Skeletal muscle tissue (tissue), 3 donors: ENCODE measurements at regions not wholly inside any gene's neighbourhood (a gene's known extent, or its start where the extent isn't known, plus 50 kb on each side); places are given as distances from the start of the nearest gene placed in this dataset.

Source experiments
- H3K27ac ChIP-seq: one replicate; pipeline ENCODE4 v1.7.0; 2013; ENCODE audit warnings: mild to moderate bottlenecking, low read depth, low read length, inconsistent platforms
- H3K27me3 ChIP-seq, 3 donors: one replicate each; pipeline ENCODE4 v1.7.0; 2013; ENCODE audit warnings: low read length in 3 of 3; ENCODE audit not compliant: control insufficient read depth in 3 of 3, insufficient read depth in 3 of 3
- H3K36me3 ChIP-seq, 3 donors: one replicate each; pipeline ENCODE4 v1.7.0; 2013; ENCODE audit warnings: low read length in 3 of 3; ENCODE audit not compliant: control insufficient read depth in 3 of 3, insufficient read depth in 3 of 3
- H3K4me1 ChIP-seq, 3 donors: one replicate each; pipeline ENCODE4 v1.7.0; 2013; ENCODE audit warnings: low read length in 3 of 3, mild to moderate bottlenecking in 3 of 3; ENCODE audit not compliant: control insufficient read depth in 3 of 3, insufficient read depth in 3 of 3
- H3K4me3 ChIP-seq, 3 donors: one replicate each; pipeline ENCODE4 v1.7.0; 2013; ENCODE audit warnings: low read length in 3 of 3
- H3K9ac ChIP-seq, 3 donors: one replicate each; pipeline ENCODE4 v1.7.0; 2013; ENCODE audit warnings: low read length in 3 of 3, mild to moderate bottlenecking in 3 of 3, moderate library complexity in 2 of 3, low read depth in 1 of 3
- H3K9me3 ChIP-seq, 3 donors: one replicate each; pipeline ENCODE4 v1.7.0; 2013; ENCODE audit warnings: low read length in 3 of 3; ENCODE audit not compliant: control insufficient read depth in 3 of 3
- donor health status: Osteomylitis.

- Histone ChIP-seq H3K9ac (no peak overlapping the region), H3K27me3 (no peaks in the 10 kb centered on the region), H3K36me3 (no peaks in the 10 kb centered on the region), H3K4me3 (no peak overlapping the region), H3K4me1 (no peaks in the 10 kb centered on the region), H3K9me3 (peaks cover 6 to 8% (median 7%) of the 10 kb centered on the region in 3 donors), H3K27ac (no peak overlapping the region)
Observed at GRCh38 chr1:209497729-209498128, 85.8 kb upstream of the CAMK1G start.

DNA sequence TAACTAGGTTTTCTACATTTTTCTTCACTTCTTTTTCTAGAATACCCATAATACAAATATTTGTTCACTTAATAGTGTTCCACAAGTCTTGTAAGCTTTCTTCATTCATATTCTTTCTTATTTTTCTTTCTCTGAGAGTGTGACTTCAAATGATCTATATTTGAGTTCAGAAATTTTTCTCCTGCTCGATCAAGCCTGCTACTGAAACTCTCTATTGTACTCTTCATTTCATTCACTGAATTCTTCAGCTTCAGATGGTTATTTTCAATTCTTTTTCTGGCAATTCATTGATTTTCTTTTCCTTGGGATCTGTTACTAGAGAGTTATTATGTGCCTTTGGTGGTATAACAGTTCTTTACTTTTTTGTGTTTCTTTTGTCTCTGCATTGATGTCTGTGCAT, 82.5 kb upstream of the CAMK1G start:
- Histone ChIP-seq H3K27me3 (peaks cover 0 to 3% (median 0%) of the 10 kb centered on the region in 3 donors), H3K9ac (no peak overlapping the region), H3K4me3 (no peak overlapping the region), H3K4me1 (no peaks in the 10 kb centered on the region), H3K36me3 (no peaks in the 10 kb centered on the region), H3K27ac (no peak overlapping the region), H3K9me3 (peaks cover 6 to 8% (median 7%) of the 10 kb centered on the region in 3 donors)

DNA sequence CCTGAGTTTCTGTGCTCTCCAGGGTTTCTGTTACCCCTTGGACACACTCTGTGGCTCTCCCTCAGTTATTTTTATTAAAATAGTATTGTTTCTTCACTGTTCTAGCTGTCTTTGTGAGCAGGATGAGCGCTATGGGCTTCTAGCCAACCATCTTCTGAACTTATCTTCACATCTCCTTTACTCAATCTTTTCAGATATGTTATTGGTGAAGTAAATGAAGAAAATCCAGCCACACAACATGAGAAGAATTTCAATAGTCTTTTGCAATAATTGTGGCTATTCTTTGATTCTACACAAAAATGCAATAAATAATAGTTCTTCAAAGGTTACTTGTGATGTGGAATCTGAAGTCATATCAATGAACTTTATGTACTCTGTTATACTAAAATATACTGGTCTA, 80.3 kb upstream of the CAMK1G start:
- H3K9me3 ChIP-seq = peaks cover 6 to 8% (median 7%) of the 10 kb centered on the region in 3 donors
- H3K4me1 ChIP-seq = no peaks in the 10 kb centered on the region
- no peaks in the 10 kb centered on the region for H3K36me3 ChIP-seq
- H3K27me3 ChIP-seq = peaks cover 0 to 3% (median 0%) of the 10 kb centered on the region in 3 donors
- H3K27ac ChIP-seq = no peak overlapping the region
- H3K9ac ChIP-seq = no peak overlapping the region
- no peak overlapping the region for H3K4me3 ChIP-seq

GRCh38 chr1:209504571-209504970, 78.9 kb upstream of the CAMK1G start:
- Histone ChIP-seq H3K27ac (no peak overlapping the region), H3K4me3 (no peak overlapping the region), H3K36me3 (no peaks in the 10 kb centered on the region), H3K9me3 (peaks cover 6 to 8% (median 7%) of the 10 kb centered on the region in 3 donors), H3K27me3 (peaks cover 0 to 3% (median 0%) of the 10 kb centered on the region in 3 donors), H3K4me1 (no peaks in the 10 kb centered on the region), H3K9ac (no peak overlapping the region)

DNA sequence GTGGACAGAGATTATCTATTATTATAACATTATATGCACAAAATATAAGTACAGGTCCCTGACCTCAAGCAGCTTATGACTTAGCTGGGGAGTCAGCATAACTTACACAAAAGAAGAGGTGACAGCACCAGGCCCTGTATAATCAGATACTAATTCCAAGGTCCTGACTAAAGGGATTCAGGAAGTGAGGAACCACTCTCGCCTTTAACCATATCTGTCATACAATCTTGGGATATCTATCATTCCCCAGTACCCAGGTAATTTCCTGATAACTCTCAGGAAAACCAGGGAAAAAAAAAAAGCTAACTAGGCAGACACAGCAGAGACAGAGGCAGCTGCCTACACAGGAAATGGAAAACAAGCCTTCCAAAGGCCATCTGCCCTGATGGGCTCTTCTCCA, 78.5 kb upstream of the CAMK1G start:
- Histone ChIP-seq H3K9me3 (peaks cover 4 to 8% (median 7%) of the 10 kb centered on the region in 3 donors), H3K4me3 (no peak overlapping the region), H3K36me3 (no peaks in the 10 kb centered on the region), H3K9ac (no peak overlapping the region), H3K4me1 (no peaks in the 10 kb centered on the region), H3K27ac (no peak overlapping the region), H3K27me3 (peaks cover 0 to 3% (median 0%) of the 10 kb centered on the region in 3 donors)

DNA sequence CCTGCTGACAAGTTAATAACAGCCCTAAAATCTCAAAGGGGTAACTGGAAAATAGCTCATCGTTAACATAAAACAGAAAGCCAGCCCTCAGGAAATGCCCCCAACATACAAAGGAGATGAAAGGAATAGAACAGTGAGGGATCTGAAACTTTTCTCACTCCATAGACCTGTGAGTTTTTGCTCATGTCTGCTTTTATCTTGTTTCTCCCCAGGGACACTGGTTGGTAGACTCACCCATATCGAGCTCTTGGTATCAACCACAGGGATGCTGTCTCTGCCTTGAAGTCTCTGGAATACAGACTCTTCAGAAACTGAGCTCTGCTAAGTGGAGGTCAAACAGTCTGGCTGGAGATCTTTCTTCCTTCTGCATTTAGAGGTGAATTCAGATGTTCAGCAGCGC, 77.4 kb upstream of the CAMK1G start:
- Histone ChIP-seq H3K9me3 (peaks cover 2 to 8% (median 4%) of the 10 kb centered on the region in 3 donors), H3K27me3 (peaks cover 0 to 3% (median 0%) of the 10 kb centered on the region in 3 donors), H3K27ac (no peak overlapping the region), H3K36me3 (no peaks in the 10 kb centered on the region), H3K4me3 (no peak overlapping the region), H3K9ac (no peak overlapping the region), H3K4me1 (no peaks in the 10 kb centered on the region)

DNA sequence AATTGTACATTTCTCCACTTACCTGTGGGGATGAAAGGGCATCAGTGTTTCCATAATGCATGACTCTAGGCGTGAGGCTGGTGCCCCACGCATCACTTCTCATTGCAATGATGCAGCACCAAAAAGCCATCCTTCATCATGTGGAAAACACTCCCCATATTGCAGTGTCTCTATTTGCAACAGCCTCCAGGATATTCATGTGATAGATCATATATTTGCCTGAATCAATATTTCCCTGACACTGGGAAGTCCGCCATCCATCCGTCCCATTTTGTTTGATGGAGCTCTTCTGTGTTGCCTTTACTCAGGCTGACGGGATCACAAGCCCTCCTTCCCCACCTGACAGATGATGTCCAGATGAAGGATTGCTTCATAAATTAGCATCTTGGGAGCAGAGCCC, 74.5 kb upstream of the CAMK1G start:
- Histone ChIP-seq H3K36me3 (no peaks in the 10 kb centered on the region), H3K9ac (no peak overlapping the region), H3K9me3 (no peaks in the 10 kb centered on the region), H3K4me1 (no peaks in the 10 kb centered on the region), H3K27ac (no peak overlapping the region), H3K4me3 (no peak overlapping the region), H3K27me3 (peaks cover 0 to 4% (median 0%) of the 10 kb centered on the region in 3 donors)

DNA sequence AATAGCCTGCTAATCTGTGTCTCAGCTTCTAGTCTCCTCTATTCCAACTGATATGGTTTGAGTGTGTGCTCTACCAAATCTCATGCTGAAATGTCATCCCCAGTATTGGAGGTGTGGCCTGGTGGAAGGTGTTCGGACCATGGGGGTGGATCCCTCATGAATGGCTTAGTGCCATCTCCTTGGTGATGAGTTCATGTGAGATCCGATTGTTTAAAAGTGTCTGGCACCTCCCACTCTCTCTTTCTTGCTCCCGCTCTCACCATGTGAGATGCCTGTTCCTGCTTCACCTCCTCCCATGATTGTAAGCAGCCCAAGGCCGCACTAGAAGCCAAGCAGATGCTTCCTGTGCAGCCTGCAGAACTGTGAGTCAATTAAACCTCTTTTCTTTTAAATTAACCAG, 73.5 kb upstream of the CAMK1G start:
- H3K4me1 ChIP-seq = no peaks in the 10 kb centered on the region
- H3K36me3 ChIP-seq = no peaks in the 10 kb centered on the region
- H3K27ac ChIP-seq = no peak overlapping the region
- peaks cover 0 to 6% (median 0%) of the 10 kb centered on the region in 3 donors for H3K27me3 ChIP-seq
- H3K4me3 ChIP-seq = no peak overlapping the region
- H3K9ac ChIP-seq = no peak overlapping the region
- no peaks in the 10 kb centered on the region for H3K9me3 ChIP-seq

GRCh38 chr1:209511169-209511568, 72.3 kb upstream of the CAMK1G start:
- H3K9me3 ChIP-seq = no peaks in the 10 kb centered on the region
- no peak overlapping the region for H3K27ac ChIP-seq
- H3K4me1 ChIP-seq = no peaks in the 10 kb centered on the region
- H3K27me3 ChIP-seq = peaks cover 0 to 7% (median 0%) of the 10 kb centered on the region in 3 donors
- H3K9ac ChIP-seq = no peak overlapping the region
- H3K36me3 ChIP-seq = no peaks in the 10 kb centered on the region
- no peak overlapping the region for H3K4me3 ChIP-seq

DNA sequence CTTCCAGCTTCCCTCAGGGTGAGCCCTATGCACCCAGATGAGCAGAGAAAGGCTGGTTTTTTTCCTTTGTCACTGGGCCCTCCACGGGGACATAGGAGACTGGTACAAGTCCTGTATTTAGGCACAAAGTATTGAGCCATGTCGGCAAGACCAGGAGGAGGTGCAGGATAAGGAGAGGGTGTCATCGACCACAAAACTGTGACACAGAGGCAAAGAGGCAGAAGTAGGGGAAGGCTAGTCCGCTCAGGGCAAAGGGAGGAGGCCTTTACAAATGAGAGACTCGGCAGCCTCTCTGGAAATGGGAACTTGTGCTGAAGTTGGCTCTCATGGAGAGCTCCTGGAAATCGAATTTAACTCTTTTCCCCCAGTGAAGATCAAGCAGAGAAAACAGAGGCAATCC, 70.7 kb upstream of the CAMK1G start:
- Histone ChIP-seq H3K9me3 (no peaks in the 10 kb centered on the region), H3K27ac (no peak overlapping the region), H3K9ac (no peak overlapping the region), H3K4me1 (no peaks in the 10 kb centered on the region), H3K36me3 (no peaks in the 10 kb centered on the region), H3K4me3 (no peak overlapping the region), H3K27me3 (peaks cover 0 to 8% (median 0%) of the 10 kb centered on the region in 3 donors)

- H3K36me3 ChIP-seq = no peaks in the 10 kb centered on the region
- H3K27me3 ChIP-seq = peaks cover 0 to 8% (median 0%) of the 10 kb centered on the region in 3 donors
- no peak overlapping the region for H3K4me3 ChIP-seq
- no peak overlapping the region for H3K9ac ChIP-seq
- no peaks in the 10 kb centered on the region for H3K9me3 ChIP-seq
- no peak overlapping the region for H3K27ac ChIP-seq
- no peaks in the 10 kb centered on the region for H3K4me1 ChIP-seq
Observed at GRCh38 chr1:209513226-209513625, 70.3 kb upstream of the CAMK1G start.
